Left kidney (tissue), 1 donor: ENCODE measurements at regions not wholly inside any gene's neighbourhood (a gene's known extent, or its start where the extent isn't known, plus 50 kb on each side); places are given as distances from the start of the nearest gene placed in this dataset.

Source experiments
- DNase-seq: peaks from one replicate; pipeline ENCODE4 v3.0.0-alpha.2; 2013

- no peak for DNase-seq
Observed at GRCh38 chr6:93524671-93525451, 105.5 kb upstream of the EPHA7 start.

GRCh38 chr6:93523365-93523764 lies 104.0 kb upstream of the EPHA7 start:
- no peak for DNase-seq

- DNase-seq = no peak
Observed at GRCh38 chr6:93516441-93516840, 97.1 kb upstream of the EPHA7 start.

GRCh38 chr6:93515736-93516135 lies 96.4 kb upstream of the EPHA7 start:
- DNase-seq = no peak

GRCh38 chr6:93498713-93499112 lies 79.4 kb upstream of the EPHA7 start:
- DNase-seq = no peak

GRCh38 chr6:93496548-93496947 lies 77.2 kb upstream of the EPHA7 start:
- DNase-seq = no peak

- no peak for DNase-seq
Observed at GRCh38 chr6:93494057-93494456, 74.7 kb upstream of the EPHA7 start.

- no peak for DNase-seq
Observed at GRCh38 chr6:93474733-93475179, 55.4 kb upstream of the EPHA7 start.

GRCh38 chr6:93471281-93471680 lies 51.9 kb upstream of the EPHA7 start:
- no peak for DNase-seq
